Astrocyte (in vitro differentiated cells and primary cell): ENCODE measurements at regions not wholly inside any gene's neighbourhood (a gene's known extent, or its start where the extent isn't known, plus 50 kb on each side); places are given as distances from the start of the nearest gene placed in this dataset.

Experiments
- CTCF ChIP-seq: IDR thresholded peaks from 2 replicates; pipeline ENCODE4 v1.5.1; 2011; ENCODE audit warnings: low read depth, mild to moderate bottlenecking, inconsistent platforms, low read length, moderate library complexity; ENCODE audit not compliant: insufficient read depth
- EZH2 ChIP-seq: IDR thresholded peaks from 2 replicates; pipeline ENCODE4 v1.6.1; 2012; ENCODE audit warnings: mild to moderate bottlenecking, low read length, inconsistent platforms; ENCODE audit not compliant: insufficient read depth

- TF ChIP-seq CTCF = no peak
- TF ChIP-seq EZH2 = no peak
Measured at GRCh38 chr4:107255114-107255513, 219.0 kb upstream of the DKK2 start.
